ENCODE measurements at regions not wholly inside any gene's neighbourhood (a gene's known extent, or its start where the extent isn't known, plus 50 kb on each side); places are given as distances from the start of the nearest gene placed in this dataset.
"Not testable (repeated sequence)": the region's sequence is repeated elsewhere in the genome, so short reads cannot be mapped to it uniquely, and the experiment has no call there.

DNA sequence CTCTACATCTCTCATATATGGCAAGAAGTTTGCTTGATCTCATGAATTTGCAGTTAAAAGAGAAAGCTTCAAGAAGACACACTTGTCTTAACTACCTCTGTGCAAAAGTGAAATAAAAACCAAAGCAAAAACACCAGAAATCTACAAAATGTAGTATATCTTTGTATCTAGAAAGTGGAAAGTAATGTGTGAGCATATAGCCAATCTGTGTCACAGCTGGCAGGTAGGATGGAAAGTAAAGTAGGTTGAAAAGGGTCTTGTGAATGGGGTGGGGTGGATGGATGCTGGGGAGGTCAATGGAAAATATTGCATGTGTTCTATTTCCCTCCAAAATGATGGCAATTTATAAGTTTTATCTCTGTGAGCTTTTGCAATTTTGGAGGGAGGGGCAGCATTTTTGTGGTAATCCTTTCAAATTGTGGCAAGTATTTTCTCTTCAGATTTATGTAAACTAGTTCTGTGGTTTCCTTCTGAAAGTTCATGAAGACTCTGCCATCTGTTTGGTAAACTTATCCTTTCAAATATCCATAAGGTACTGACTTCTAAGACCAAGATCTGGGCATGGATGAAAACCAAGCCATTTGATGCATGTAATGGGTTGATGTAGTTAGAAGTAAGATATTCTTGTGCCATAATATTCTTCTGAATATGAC lies 215.9 kb upstream of the GIMD1 start:
- Mint-ChIP-seq H3K27me3 (no peaks in the 10 kb centered on the region), H3K27ac (no peak overlapping the region), H3K4me1 (no peaks in the 10 kb centered on the region), H3K4me3 (no peak overlapping the region), H3K9me3 (peaks cover 0 to 11% (median 0%) of the 10 kb centered on the region in 7 donors), H3K36me3 (no peaks in the 10 kb centered on the region)
- Histone ChIP-seq H3K4me1 (ENCODE audit: control insufficient read depth, insufficient read depth, low read length, poor library complexity, severe bottlenecking) (no peaks in the 10 kb centered on the region), H3K9me3 (ENCODE audit: control insufficient read depth in 2 of 2, low read length in 2 of 2) (no peaks in the 10 kb centered on the region), H3K27me3 (ENCODE audit: control insufficient read depth, insufficient read depth, low read length) (no peaks in the 10 kb centered on the region), H3K4me3 (ENCODE audit: low read depth, low read length) (no peak overlapping the region), H3K36me3 (ENCODE audit: control insufficient read depth, insufficient read depth, low read length) (no peaks in the 10 kb centered on the region), H3K27ac (ENCODE audit: insufficient read depth, low read length, poor library complexity, severe bottlenecking) (no peak overlapping the region)
- DNase-seq: no peak
- ATAC-seq (ENCODE audit: low read depth in 2 of 2): no peak

DNA sequence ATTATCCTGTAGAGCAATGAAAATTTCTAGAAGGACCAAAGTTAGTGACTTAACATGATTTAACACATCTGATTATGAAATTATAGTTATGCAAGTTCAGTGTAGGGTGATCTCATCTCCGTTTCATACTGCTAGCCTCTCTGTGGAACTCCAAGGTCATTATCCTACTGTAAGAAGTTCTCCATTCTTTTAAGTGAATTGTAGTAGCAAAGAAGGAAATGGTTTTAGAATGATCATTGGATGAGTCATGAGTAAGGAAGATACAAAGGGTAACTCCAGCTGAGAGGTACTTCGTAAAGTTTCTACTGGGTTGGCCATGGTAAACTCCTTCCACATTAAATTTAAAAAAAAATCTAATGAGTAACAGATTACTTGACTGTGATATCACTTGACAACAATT lies 215.0 kb upstream of the GIMD1 start:
- ATAC-seq (ENCODE audit: low read depth in 2 of 2): no peak
- Mint-ChIP-seq H3K27me3 (no peaks in the 10 kb centered on the region), H3K4me1 (no peaks in the 10 kb centered on the region), H3K27ac (no peak overlapping the region), H3K36me3 (no peaks in the 10 kb centered on the region), H3K4me3 (no peak overlapping the region), H3K9me3 (peaks cover 0 to 11% (median 0%) of the 10 kb centered on the region in 7 donors)
- Histone ChIP-seq H3K36me3 (ENCODE audit: control insufficient read depth, insufficient read depth, low read length) (no peaks in the 10 kb centered on the region), H3K27me3 (ENCODE audit: control insufficient read depth, insufficient read depth, low read length) (no peaks in the 10 kb centered on the region), H3K9me3 (ENCODE audit: control insufficient read depth in 2 of 2, low read length in 2 of 2) (no peaks in the 10 kb centered on the region), H3K27ac (ENCODE audit: insufficient read depth, low read length, poor library complexity, severe bottlenecking) (no peak overlapping the region), H3K4me3 (ENCODE audit: low read depth, low read length) (no peak overlapping the region), H3K4me1 (ENCODE audit: control insufficient read depth, insufficient read depth, low read length, poor library complexity, severe bottlenecking) (no peaks in the 10 kb centered on the region)
- DNase-seq: no peak

DNA sequence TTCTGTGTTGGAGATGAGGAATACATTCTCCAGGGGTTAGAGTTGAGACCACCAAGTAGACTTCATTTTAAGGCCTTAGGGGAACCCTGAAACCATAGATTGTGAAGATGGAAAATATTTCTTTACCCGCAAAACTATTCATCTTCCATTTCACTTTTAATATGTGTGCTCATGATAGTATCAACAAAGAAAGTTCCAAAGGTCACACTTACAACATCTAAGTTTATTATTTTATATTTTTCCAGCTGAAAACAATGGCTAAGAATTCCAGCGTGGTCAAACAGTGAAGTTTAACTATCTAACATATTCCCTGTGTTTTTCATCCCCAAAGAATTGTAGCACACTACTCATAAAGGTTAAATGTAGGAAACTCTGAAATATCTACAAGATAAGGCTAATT lies 214.5 kb upstream of the GIMD1 start:
- Histone ChIP-seq H3K9me3 (ENCODE audit: control insufficient read depth in 2 of 2, low read length in 2 of 2) (no peaks in the 10 kb centered on the region), H3K27me3 (ENCODE audit: control insufficient read depth, insufficient read depth, low read length) (no peaks in the 10 kb centered on the region), H3K4me3 (ENCODE audit: low read depth, low read length) (no peak overlapping the region), H3K4me1 (ENCODE audit: control insufficient read depth, insufficient read depth, low read length, poor library complexity, severe bottlenecking) (no peaks in the 10 kb centered on the region), H3K27ac (ENCODE audit: insufficient read depth, low read length, poor library complexity, severe bottlenecking) (no peak overlapping the region), H3K36me3 (ENCODE audit: control insufficient read depth, insufficient read depth, low read length) (no peaks in the 10 kb centered on the region)
- ATAC-seq (ENCODE audit: low read depth in 2 of 2) (no peak), DNase-seq (no peak)
- Mint-ChIP-seq H3K4me3 (no peak overlapping the region), H3K36me3 (no peaks in the 10 kb centered on the region), H3K27ac (peak overlapping the region in 1 of 3 donors; percentile 12), H3K9me3 (peaks cover 0 to 11% (median 0%) of the 10 kb centered on the region in 7 donors), H3K27me3 (no peaks in the 10 kb centered on the region), H3K4me1 (no peaks in the 10 kb centered on the region)

DNA sequence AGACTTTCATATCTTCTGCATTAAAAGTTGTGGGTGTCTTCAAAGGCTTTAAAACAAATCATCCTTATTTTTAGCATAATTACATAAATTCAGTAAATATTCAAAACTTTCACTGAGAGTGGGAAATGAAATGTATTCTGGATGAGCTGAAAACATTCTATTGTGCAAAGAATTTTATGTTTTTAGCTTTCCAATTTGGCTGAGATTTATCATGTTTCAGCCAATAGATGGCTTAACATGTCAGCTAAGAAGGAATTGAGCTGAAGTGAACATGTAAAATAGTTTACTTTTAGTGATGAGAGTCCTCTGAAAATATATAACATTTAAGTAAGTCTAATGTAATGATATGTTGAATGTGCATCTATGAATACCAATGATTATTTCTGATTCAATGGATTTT lies 213.5 kb upstream of the GIMD1 start:
- Histone ChIP-seq H3K36me3 (ENCODE audit: control insufficient read depth, insufficient read depth, low read length) (no peaks in the 10 kb centered on the region), H3K4me3 (ENCODE audit: low read depth, low read length) (no peak overlapping the region), H3K27me3 (ENCODE audit: control insufficient read depth, insufficient read depth, low read length) (no peaks in the 10 kb centered on the region), H3K4me1 (ENCODE audit: control insufficient read depth, insufficient read depth, low read length, poor library complexity, severe bottlenecking) (no peaks in the 10 kb centered on the region), H3K9me3 (ENCODE audit: control insufficient read depth in 2 of 2, low read length in 2 of 2) (no peaks in the 10 kb centered on the region), H3K27ac (ENCODE audit: insufficient read depth, low read length, poor library complexity, severe bottlenecking) (no peak overlapping the region)
- no peak overlapping the region for H3K27ac Mint-ChIP-seq
- H3K4me3 Mint-ChIP-seq: no peak overlapping the region
- H3K27me3 Mint-ChIP-seq: no peaks in the 10 kb centered on the region
- H3K4me1 Mint-ChIP-seq: no peaks in the 10 kb centered on the region
- ATAC-seq (ENCODE audit: low read depth in 2 of 2) (no peak), DNase-seq (no peak)
- H3K9me3 Mint-ChIP-seq: peaks cover 0 to 11% (median 0%) of the 10 kb centered on the region in 7 donors
- no peaks in the 10 kb centered on the region for H3K36me3 Mint-ChIP-seq

DNA sequence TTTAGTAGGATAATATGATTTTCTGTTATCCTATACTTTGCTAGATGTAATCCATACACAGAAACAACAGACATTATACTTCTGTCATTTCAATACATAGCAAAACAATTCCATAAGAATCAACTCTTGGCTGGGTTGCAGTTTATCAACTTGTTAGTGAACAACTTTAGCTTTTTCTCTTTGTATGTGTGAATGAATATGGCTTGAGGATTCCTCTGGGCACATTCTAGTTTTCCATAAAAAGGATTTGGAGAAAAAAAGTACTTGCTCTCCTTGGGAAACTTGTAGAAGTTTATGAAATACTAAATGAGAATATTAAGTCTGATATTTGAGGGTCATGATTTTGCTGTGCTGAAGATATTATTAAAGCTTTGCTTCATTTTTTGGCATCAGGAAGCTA lies 210.7 kb upstream of the GIMD1 start:
- Histone ChIP-seq H3K4me3 (ENCODE audit: low read depth, low read length) (no peak overlapping the region), H3K36me3 (ENCODE audit: control insufficient read depth, insufficient read depth, low read length) (no peaks in the 10 kb centered on the region), H3K4me1 (ENCODE audit: control insufficient read depth, insufficient read depth, low read length, poor library complexity, severe bottlenecking) (no peaks in the 10 kb centered on the region), H3K9me3 (ENCODE audit: control insufficient read depth in 2 of 2, low read length in 2 of 2) (no peaks in the 10 kb centered on the region), H3K27ac (ENCODE audit: insufficient read depth, low read length, poor library complexity, severe bottlenecking) (no peak overlapping the region), H3K27me3 (ENCODE audit: control insufficient read depth, insufficient read depth, low read length) (no peaks in the 10 kb centered on the region)
- H3K9me3 Mint-ChIP-seq: peaks cover 0 to 11% (median under 1%) of the 10 kb centered on the region in 7 donors
- no peaks in the 10 kb centered on the region for H3K4me1 Mint-ChIP-seq
- H3K36me3 Mint-ChIP-seq: no peaks in the 10 kb centered on the region
- no peak overlapping the region for H3K27ac Mint-ChIP-seq
- DNase-seq (no peak), ATAC-seq (ENCODE audit: low read depth in 2 of 2) (no peak)
- H3K27me3 Mint-ChIP-seq: no peaks in the 10 kb centered on the region
- no peak overlapping the region for H3K4me3 Mint-ChIP-seq

DNA sequence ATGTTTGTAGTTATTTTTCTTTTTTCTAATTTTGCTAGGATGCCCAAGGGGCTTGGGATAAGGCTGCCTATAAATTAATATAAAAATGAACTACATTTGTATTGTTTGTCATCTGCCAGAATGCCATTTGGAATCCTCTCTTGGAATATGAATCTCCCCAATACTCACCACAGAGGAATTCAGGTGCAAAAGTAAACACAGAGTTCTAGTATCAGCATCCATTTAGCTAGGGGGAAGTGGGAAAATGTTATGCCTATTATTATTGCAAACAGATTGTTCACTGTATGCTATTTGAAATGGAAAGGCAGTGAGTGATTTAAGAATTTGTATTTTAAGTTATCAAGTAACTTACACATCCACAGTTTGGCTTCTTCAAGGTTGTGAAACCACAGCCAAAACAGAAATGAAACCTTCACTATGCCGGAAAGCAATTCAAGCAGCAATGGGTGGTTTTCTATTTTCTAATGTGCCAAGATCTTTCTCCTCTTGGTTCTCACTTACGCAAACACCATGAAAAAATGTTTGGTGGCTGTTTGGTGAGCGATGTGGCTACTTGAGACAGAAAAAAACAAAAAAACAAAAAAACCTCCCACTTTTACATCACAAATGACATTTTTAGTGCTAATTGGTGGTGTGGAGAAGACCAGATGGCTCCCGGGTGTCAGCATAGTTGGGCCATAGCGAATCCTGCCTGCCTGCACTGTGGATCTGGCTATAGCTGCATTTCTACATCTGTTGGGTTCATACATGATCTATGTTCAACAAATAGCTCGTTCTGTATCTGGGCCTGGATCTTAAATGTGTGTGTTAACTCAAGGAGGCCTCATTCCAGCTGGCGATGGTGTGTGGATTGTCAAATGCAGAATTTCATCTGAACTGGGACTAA lies 200.8 kb upstream of the GIMD1 start:
- H3K36me3 Mint-ChIP-seq: no peaks in the 10 kb centered on the region
- no peak overlapping the region for H3K4me3 Mint-ChIP-seq
- H3K36me3 ChIP-seq (ENCODE audit: control insufficient read depth, insufficient read depth, low read length): no peaks in the 10 kb centered on the region
- ATAC-seq (ENCODE audit: low read depth in 2 of 2) (no peak), DNase-seq (no peak)
- H3K9me3 ChIP-seq (ENCODE audit: control insufficient read depth in 2 of 2, low read length in 2 of 2): no peaks in the 10 kb centered on the region
- H3K27me3 Mint-ChIP-seq: no peaks in the 10 kb centered on the region
- no peaks in the 10 kb centered on the region for H3K4me1 ChIP-seq (ENCODE audit: control insufficient read depth, insufficient read depth, low read length, poor library complexity, severe bottlenecking)
- H3K4me1 Mint-ChIP-seq: no peaks in the 10 kb centered on the region
- no peak overlapping the region for H3K4me3 ChIP-seq (ENCODE audit: low read depth, low read length)
- H3K27me3 ChIP-seq (ENCODE audit: control insufficient read depth, insufficient read depth, low read length): no peaks in the 10 kb centered on the region
- H3K27ac ChIP-seq (ENCODE audit: insufficient read depth, low read length, poor library complexity, severe bottlenecking): no peak overlapping the region
- H3K9me3 Mint-ChIP-seq: peaks cover 0 to 12% (median 0%) of the 10 kb centered on the region in 7 donors
- no peak overlapping the region for H3K27ac Mint-ChIP-seq

DNA sequence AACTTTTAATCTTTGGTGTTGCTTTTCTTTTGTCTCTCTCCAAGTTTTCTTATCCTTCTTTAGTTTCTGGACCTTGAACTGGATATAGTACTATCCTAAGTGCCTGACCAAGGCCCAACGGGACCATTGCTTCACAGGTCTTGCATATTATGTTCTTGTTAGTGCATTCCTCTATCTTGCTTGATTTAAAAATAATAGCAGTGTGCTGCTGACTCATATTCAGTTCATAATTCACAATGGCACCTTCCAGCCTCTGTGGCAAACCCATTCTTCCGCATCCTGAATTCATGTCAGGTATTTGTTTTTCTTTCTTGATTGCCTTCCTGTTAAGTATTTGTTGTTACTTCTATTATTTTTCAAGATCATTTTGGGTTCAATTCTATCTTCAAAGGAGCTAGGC lies 197.1 kb upstream of the GIMD1 start:
- Mint-ChIP-seq H3K27ac (no peak overlapping the region), H3K27me3 (no peaks in the 10 kb centered on the region), H3K36me3 (no peaks in the 10 kb centered on the region), H3K4me3 (no peak overlapping the region), H3K4me1 (no peaks in the 10 kb centered on the region), H3K9me3 (peaks cover 4 to 16% (median 5%) of the 10 kb centered on the region in 7 donors)
- Histone ChIP-seq H3K27me3 (ENCODE audit: control insufficient read depth, insufficient read depth, low read length) (no peaks in the 10 kb centered on the region), H3K4me1 (ENCODE audit: control insufficient read depth, insufficient read depth, low read length, poor library complexity, severe bottlenecking) (no peaks in the 10 kb centered on the region), H3K9me3 (ENCODE audit: control insufficient read depth in 2 of 2, low read length in 2 of 2) (no peaks in the 10 kb centered on the region), H3K4me3 (ENCODE audit: low read depth, low read length) (no peak overlapping the region), H3K36me3 (ENCODE audit: control insufficient read depth, insufficient read depth, low read length) (no peaks in the 10 kb centered on the region), H3K27ac (ENCODE audit: insufficient read depth, low read length, poor library complexity, severe bottlenecking) (no peak overlapping the region)
- no peak for ATAC-seq (ENCODE audit: low read depth in 2 of 2)
- DNase-seq: no peak

DNA sequence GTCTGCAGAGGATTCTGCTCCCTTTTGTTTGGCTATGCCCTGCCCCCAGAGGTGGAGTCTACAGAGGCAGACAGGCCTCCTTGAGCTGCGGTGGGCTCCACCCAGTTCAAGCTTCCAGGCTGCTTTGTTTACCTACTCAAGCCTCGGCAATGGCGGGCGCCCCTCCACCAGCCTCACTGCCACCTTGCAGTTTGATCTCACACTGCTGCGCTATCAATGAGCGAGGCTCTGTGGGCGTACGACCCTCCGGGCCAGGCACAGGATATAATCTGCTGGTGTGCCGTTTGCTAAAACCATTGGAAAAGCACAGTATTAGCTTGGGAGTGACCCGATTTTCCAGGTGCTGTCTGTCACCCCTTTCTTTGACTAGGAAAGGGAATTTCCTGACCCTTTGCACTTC lies 195.1 kb upstream of the GIMD1 start:
- ATAC-seq (ENCODE audit: low read depth in 2 of 2): not testable (repeated sequence)
- peaks cover 1 to 20% (median 7%) of the 10 kb centered on the region in 7 donors for H3K9me3 Mint-ChIP-seq

More for the DNA sequence above, 195.1 kb upstream of the GIMD1 start:
- not testable (repeated sequence) for H3K36me3 Mint-ChIP-seq; H3K27me3 Mint-ChIP-seq; H3K4me1 ChIP-seq (ENCODE audit: control insufficient read depth, insufficient read depth, low read length, poor library complexity, severe bottlenecking); H3K36me3 ChIP-seq (ENCODE audit: control insufficient read depth, insufficient read depth, low read length); H3K4me1 Mint-ChIP-seq; DNase-seq; H3K4me3 Mint-ChIP-seq; H3K27ac Mint-ChIP-seq; H3K27me3 ChIP-seq (ENCODE audit: control insufficient read depth, insufficient read depth, low read length); H3K27ac ChIP-seq (ENCODE audit: insufficient read depth, low read length, poor library complexity, severe bottlenecking); H3K9me3 ChIP-seq (ENCODE audit: control insufficient read depth in 2 of 2, low read length in 2 of 2); H3K4me3 ChIP-seq (ENCODE audit: low read depth, low read length)
